Kidney (tissue), 13 donors: ENCODE measurements at regions not wholly inside any gene's neighbourhood (a gene's known extent, or its start where the extent isn't known, plus 50 kb on each side); places are given as distances from the start of the nearest gene placed in this dataset.
A peak's percentile ranks its signal among the peaks of the same experiment; 100 is the strongest.

Experiments
- DNase-seq, 5 donors: peaks; one replicate each; pipeline ENCODE4 v3.0.0-alpha.2; 2013 to 2020
- FAIRE-seq: peaks from 2 replicates; lab custom pipeline; 2012; peaks lifted over from hg19 to GRCh38; lab: Jason Lieb, UNC
- H3K27ac ChIP-seq, 2 donors: one replicate each; pipeline ENCODE4 v1.7.0; 2013; ENCODE audit warnings: low read depth in 2 of 2, low read length in 2 of 2, inconsistent platforms in 1 of 2
- H3K27me3 ChIP-seq: one replicate; pipeline ENCODE4 v1.7.1; 2013; ENCODE audit warnings: low read length, inconsistent platforms; ENCODE audit not compliant: control insufficient read depth, insufficient read depth
- H3K36me3 ChIP-seq, 3 donors: one replicate each; pipeline versions ENCODE4 v1.7.0 to v1.7.1; 2013; ENCODE audit warnings: low read length in 3 of 3, control low read depth in 1 of 3, inconsistent platforms in 1 of 3; ENCODE audit not compliant: insufficient read depth in 3 of 3, control insufficient read depth in 2 of 3
- H3K4me1 ChIP-seq, 3 donors: one replicate each; pipeline versions ENCODE4 v1.7.0 to v1.7.1; 2013; ENCODE audit warnings: low read length in 3 of 3, inconsistent platforms in 1 of 3, low read depth in 1 of 3; ENCODE audit not compliant: control insufficient read depth in 2 of 3, insufficient read depth in 2 of 3
- H3K4me3 ChIP-seq, 3 donors: one replicate each; pipeline versions ENCODE4 v1.7.0 to v1.8.1; 2013; ENCODE audit warnings: low read length in 3 of 3, control low read depth in 1 of 3, inconsistent platforms in 1 of 3
- H3K9ac ChIP-seq, 3 donors: one replicate each; pipeline versions ENCODE4 v1.7.0 to v1.7.1; 2013; ENCODE audit warnings: low read length in 3 of 3, control low read depth in 1 of 3, inconsistent platforms in 1 of 3
- H3K9me3 ChIP-seq, 3 donors: one replicate each; pipeline versions ENCODE4 v1.7.0 to v1.7.1; 2013; ENCODE audit warnings: low read length in 3 of 3, control low read depth in 1 of 3, inconsistent platforms in 1 of 3; ENCODE audit not compliant: control insufficient read depth in 2 of 3, insufficient read depth in 1 of 3
- intact Hi-C: fragments of 100-400 bp; cut with DNase I; formaldehyde crosslinking; loops from one replicate; pipeline ENCODE4 v1.11.1; 2022
- TF ChIP-seq, protein P1 (sequence below): IDR thresholded peaks from 3 replicates; pipeline ENCODE4 v1.5.1; 2012; ENCODE audit warnings: mild to moderate bottlenecking, moderate library complexity, borderline replicate concordance; ENCODE audit not compliant: insufficient read depth; ENCODE audit errors: extremely low read depth
- donor health status: control.
- donor health status: control.
- donor health status: control.
- donor health status: control.
- donor health status: control.
- donor health status: DM: yes; HTN: yes; CAD: no.
- donor health status: Normal renal cell carcinoma (clear cell type).

DNA sequence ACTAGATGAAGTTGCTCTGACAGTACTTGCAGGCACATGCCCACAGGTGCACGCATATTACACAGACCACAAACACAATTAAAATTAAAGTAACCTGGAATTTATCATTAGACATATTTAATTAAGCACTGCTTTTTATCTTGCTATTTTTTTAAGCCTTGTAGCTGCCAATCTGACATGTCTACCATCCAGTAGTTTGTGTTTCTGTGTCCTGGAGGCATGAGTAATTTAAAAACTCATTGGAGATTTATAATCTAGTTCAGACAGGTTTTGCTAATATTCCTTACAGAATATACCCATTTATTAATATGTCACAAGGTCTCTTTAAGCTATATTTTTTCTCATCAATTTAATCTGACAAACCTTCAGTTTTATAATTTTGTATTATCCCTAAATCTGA, 445.0 kb upstream of the KLF6 start:
- Histone ChIP-seq H3K27ac (no peak overlapping the region), H3K27me3 (no peaks in the 10 kb centered on the region), H3K36me3 (no peaks in the 10 kb centered on the region), H3K9ac (no peak overlapping the region), H3K4me3 (no peak overlapping the region), H3K9me3 (no peaks in the 10 kb centered on the region), H3K4me1 (no peaks in the 10 kb centered on the region)
- FAIRE-seq, result no peak
- TF ChIP-seq, protein P1, sequence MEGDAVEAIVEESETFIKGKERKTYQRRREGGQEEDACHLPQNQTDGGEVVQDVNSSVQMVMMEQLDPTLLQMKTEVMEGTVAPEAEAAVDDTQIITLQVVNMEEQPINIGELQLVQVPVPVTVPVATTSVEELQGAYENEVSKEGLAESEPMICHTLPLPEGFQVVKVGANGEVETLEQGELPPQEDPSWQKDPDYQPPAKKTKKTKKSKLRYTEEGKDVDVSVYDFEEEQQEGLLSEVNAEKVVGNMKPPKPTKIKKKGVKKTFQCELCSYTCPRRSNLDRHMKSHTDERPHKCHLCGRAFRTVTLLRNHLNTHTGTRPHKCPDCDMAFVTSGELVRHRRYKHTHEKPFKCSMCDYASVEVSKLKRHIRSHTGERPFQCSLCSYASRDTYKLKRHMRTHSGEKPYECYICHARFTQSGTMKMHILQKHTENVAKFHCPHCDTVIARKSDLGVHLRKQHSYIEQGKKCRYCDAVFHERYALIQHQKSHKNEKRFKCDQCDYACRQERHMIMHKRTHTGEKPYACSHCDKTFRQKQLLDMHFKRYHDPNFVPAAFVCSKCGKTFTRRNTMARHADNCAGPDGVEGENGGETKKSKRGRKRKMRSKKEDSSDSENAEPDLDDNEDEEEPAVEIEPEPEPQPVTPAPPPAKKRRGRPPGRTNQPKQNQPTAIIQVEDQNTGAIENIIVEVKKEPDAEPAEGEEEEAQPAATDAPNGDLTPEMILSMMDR, result no peak
- intact Hi-C loops, result no loop called here
- no peak for DNase-seq

DNA sequence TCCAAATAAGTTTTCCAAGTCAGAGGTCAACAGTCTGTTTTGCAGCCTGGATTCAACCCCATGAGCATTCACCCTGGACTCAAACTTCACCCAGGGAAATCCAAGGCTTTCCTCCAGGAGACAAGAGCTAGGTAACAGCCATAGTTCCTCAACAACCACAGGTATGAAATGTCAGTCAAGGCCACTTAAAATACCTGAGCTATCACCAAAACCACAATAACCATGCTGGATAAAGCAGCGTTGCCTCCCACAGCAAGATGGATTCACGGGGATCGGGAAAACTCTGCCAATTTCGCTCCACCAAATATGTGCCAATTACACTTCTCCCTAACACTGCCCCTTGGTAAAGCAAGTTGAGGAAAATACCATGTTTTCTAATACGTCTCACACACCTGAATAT, 444.1 kb upstream of the KLF6 start:
- no peak for FAIRE-seq
- TF ChIP-seq, protein P1, result no peak
- intact Hi-C loops, result no loop called here

DNA sequence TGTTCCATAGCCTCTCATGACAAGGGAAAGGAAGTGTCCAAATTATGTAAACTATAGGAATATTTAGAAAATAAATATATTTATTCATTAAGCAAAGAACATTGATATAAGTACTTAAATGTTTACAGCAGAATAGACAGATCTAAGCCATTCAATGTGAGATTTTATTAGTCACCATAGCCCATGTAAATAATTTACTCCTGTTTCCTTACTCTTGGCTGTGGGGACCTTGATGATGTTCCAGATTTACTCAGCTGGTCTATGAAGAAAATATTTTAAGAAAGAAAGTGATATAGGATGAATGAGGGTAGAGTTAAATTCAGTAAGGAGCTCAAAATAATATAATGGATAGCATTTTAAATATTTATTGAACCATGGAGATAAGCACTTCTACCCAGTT, 442.6 kb upstream of the KLF6 start:
- Histone ChIP-seq H3K4me1 (no peaks in the 10 kb centered on the region), H3K36me3 (no peaks in the 10 kb centered on the region), H3K4me3 (no peak overlapping the region), H3K9ac (no peak overlapping the region), H3K27me3 (no peaks in the 10 kb centered on the region), H3K27ac (no peak overlapping the region), H3K9me3 (no peaks in the 10 kb centered on the region)
- DNase-seq, result no peak
- TF ChIP-seq, protein P1, result no peak
- intact Hi-C loops, result no loop called here
- peak; percentile 45 for FAIRE-seq

More for the DNA sequence above, 444.1 kb upstream of the KLF6 start:
- H3K36me3 ChIP-seq, result no peaks in the 10 kb centered on the region
- H3K27me3 ChIP-seq, result no peaks in the 10 kb centered on the region
- no peak overlapping the region for H3K27ac ChIP-seq
- H3K9ac ChIP-seq, result no peak overlapping the region
- H3K9me3 ChIP-seq, result no peaks in the 10 kb centered on the region
- H3K4me3 ChIP-seq, result no peak overlapping the region
- DNase-seq, result no peak
- H3K4me1 ChIP-seq, result no peaks in the 10 kb centered on the region

DNA sequence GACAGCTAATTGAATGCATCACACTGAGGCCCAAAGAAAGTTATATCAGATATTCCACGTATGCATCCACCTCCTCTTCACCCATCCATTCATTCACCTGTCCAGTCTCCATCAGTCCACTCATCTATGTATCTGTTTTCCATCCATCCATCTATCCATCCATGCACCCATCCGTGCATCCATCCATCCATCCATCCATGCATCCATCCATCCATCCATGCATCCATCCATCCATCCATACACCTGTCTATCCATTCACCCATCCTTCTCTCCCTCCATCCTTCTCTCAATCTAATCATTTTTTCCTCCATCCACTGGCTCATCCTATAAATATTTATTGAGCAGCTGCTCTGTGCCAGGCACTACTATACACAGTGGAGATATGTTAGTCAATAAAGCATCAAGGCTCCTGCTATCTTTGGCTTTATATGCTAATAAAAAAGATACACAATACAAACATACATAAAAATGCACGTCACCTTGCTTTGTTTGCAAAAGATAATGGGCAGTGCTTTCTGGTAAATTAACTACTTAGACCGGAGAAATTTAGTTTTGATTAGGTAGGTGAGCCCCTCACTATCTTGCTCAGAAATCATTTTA, 442.0 kb upstream of the KLF6 start:
- no peak for DNase-seq

More for the DNA sequence above, 442.0 kb upstream of the KLF6 start:
- no peaks in the 10 kb centered on the region for H3K36me3 ChIP-seq
- no peak overlapping the region for H3K4me3 ChIP-seq
- no peak for FAIRE-seq
- TF ChIP-seq, protein P1, result no peak
- no peak overlapping the region for H3K9ac ChIP-seq
- H3K9me3 ChIP-seq, result no peaks in the 10 kb centered on the region
- intact Hi-C loops, result no loop called here
- no peak overlapping the region for H3K27ac ChIP-seq
- H3K4me1 ChIP-seq, result no peaks in the 10 kb centered on the region
- H3K27me3 ChIP-seq, result no peaks in the 10 kb centered on the region
